SK-N-MC (cell line): ENCODE measurements at regions not wholly inside any gene's neighbourhood (a gene's known extent, or its start where the extent isn't known, plus 50 kb on each side); places are given as distances from the start of the nearest gene placed in this dataset.
"Not testable (repeated sequence)": the region's sequence is repeated elsewhere in the genome, so short reads cannot be mapped to it uniquely, and the experiment has no call there.

Experiments used
- DNase-seq: peaks from one replicate; pipeline ENCODE4 v3.0.0-alpha.2; 2011; ENCODE audit warnings: low read depth, low spot score
- H3K27ac ChIP-seq: fragments of 200-600 bp; sonication (generic); 2 replicates; pipeline ENCODE4 v1.5.1; 2016; ENCODE audit warnings: mixed run types
- H3K36me3 ChIP-seq: fragments of 200-600 bp; sonication (generic); 2 replicates; pipeline ENCODE4 v1.6.1; 2017; ENCODE audit warnings: antibody characterized with exemption, low read length, mixed read lengths; ENCODE audit not compliant: insufficient read depth
- H3K4me3 ChIP-seq: fragments of 200-600 bp; sonication (generic); 2 replicates; pipeline ENCODE4 v1.5.1; 2016
- H3K9ac ChIP-seq: fragments of 200-600 bp; sonication (generic); 2 replicates; pipeline ENCODE4 v1.8.0; 2017; ENCODE audit warnings: mixed run types, mixed read lengths; ENCODE audit not compliant: insufficient read length
- H3K9me3 ChIP-seq: fragments of 200-600 bp; sonication (generic); 2 replicates; pipeline ENCODE4 v1.6.1; 2017; ENCODE audit warnings: low read depth, mild to moderate bottlenecking, antibody characterized with exemption, low read length, moderate library complexity, mixed read lengths
- EZH2 ChIP-seq: fragments of 200-600 bp; sonication (generic); IDR thresholded peaks from one replicate; pipeline ENCODE4 v1.6.1; 2017; ENCODE audit warnings: antibody characterized with exemption
- FOXP2 ChIP-seq: optimal IDR thresholded peaks from 2 replicates; pipeline ENCODE3; 2011; ENCODE audit warnings: mild to moderate bottlenecking, moderate library complexity; ENCODE audit not compliant: insufficient read depth; ENCODE audit errors: extremely low read length, control extremely low read depth
- POLR2AphosphoS5 ChIP-seq: IDR thresholded peaks from 2 replicates; pipeline ENCODE4 v1.6.1; 2012; ENCODE audit warnings: mild to moderate bottlenecking, low read depth, low read length, borderline replicate concordance

- Histone ChIP-seq H3K27ac (no peak overlapping the region), H3K4me3 (no peak overlapping the region), H3K9ac (no peak overlapping the region), H3K9me3 (no peaks in the 10 kb centered on the region), H3K36me3 (no peaks in the 10 kb centered on the region)
- no peak for TF ChIP-seq POLR2AphosphoS5
- TF ChIP-seq FOXP2, result no peak
- no peak for TF ChIP-seq EZH2
- no peak for DNase-seq
These were observed 362.4 kb upstream of the LRRC3B start for GRCh38 chr3:26260139-26260538.

GRCh38 chr3:26264708-26265107, 357.9 kb upstream of the LRRC3B start:
- H3K9me3 ChIP-seq, result no peaks in the 10 kb centered on the region
- DNase-seq, result no peak
- H3K9ac ChIP-seq, result no peak overlapping the region

GRCh38 chr3:26271848-26272247, 350.7 kb upstream of the LRRC3B start:
- Histone ChIP-seq H3K4me3 (no peak overlapping the region), H3K36me3 (no peaks in the 10 kb centered on the region), H3K9ac (no peak overlapping the region), H3K27ac (no peak overlapping the region), H3K9me3 (no peaks in the 10 kb centered on the region)
- TF ChIP-seq EZH2 (no peak), POLR2AphosphoS5 (no peak), FOXP2 (no peak)
- no peak for DNase-seq

More at GRCh38 chr3:26264708-26265107, 357.9 kb upstream of the LRRC3B start:
- Histone ChIP-seq H3K4me3 (no peak overlapping the region), H3K36me3 (no peaks in the 10 kb centered on the region), H3K27ac (no peak overlapping the region)
- TF ChIP-seq EZH2, result no peak
- TF ChIP-seq POLR2AphosphoS5, result no peak
- no peak for TF ChIP-seq FOXP2

GRCh38 chr3:26273196-26273595, 349.4 kb upstream of the LRRC3B start:
- no peak for TF ChIP-seq POLR2AphosphoS5
- TF ChIP-seq EZH2, result no peak
- Histone ChIP-seq H3K4me3 (no peak overlapping the region), H3K9ac (no peak overlapping the region), H3K36me3 (no peaks in the 10 kb centered on the region), H3K27ac (no peak overlapping the region), H3K9me3 (no peaks in the 10 kb centered on the region)
- DNase-seq, result no peak

GRCh38 chr3:26279091-26279490, 343.5 kb upstream of the LRRC3B start:
- no peak for TF ChIP-seq POLR2AphosphoS5
- TF ChIP-seq EZH2, result no peak
- TF ChIP-seq FOXP2, result no peak
- no peak for DNase-seq
- Histone ChIP-seq H3K36me3 (no peaks in the 10 kb centered on the region), H3K9me3 (no peaks in the 10 kb centered on the region), H3K27ac (no peak overlapping the region), H3K4me3 (no peak overlapping the region), H3K9ac (no peak overlapping the region)

GRCh38 chr3:26280517-26280916, 342.1 kb upstream of the LRRC3B start:
- no peak overlapping the region for H3K9ac ChIP-seq
- no peaks in the 10 kb centered on the region for H3K9me3 ChIP-seq
- no peak for DNase-seq
- no peak overlapping the region for H3K27ac ChIP-seq
- H3K4me3 ChIP-seq, result no peak overlapping the region
- TF ChIP-seq POLR2AphosphoS5, result no peak
- no peak for TF ChIP-seq FOXP2
- no peak for TF ChIP-seq EZH2
- H3K36me3 ChIP-seq, result no peaks in the 10 kb centered on the region

GRCh38 chr3:26281284-26281985, 341.1 kb upstream of the LRRC3B start:
- Histone ChIP-seq H3K4me3 (no peak overlapping the region), H3K27ac (no peak overlapping the region), H3K9me3 (no peaks in the 10 kb centered on the region), H3K36me3 (no peaks in the 10 kb centered on the region), H3K9ac (no peak overlapping the region)
- no peak for DNase-seq
- TF ChIP-seq FOXP2 (no peak), POLR2AphosphoS5 (no peak), EZH2 (no peak)

GRCh38 chr3:26284503-26284902, 338.1 kb upstream of the LRRC3B start:
- not testable (repeated sequence) for DNase-seq, H3K9me3 ChIP-seq, H3K36me3 ChIP-seq, H3K9ac ChIP-seq, H3K27ac ChIP-seq, H3K4me3 ChIP-seq

- no peaks in the 10 kb centered on the region for H3K36me3 ChIP-seq
- no peak overlapping the region for H3K9ac ChIP-seq
- H3K4me3 ChIP-seq, result no peak overlapping the region
- H3K9me3 ChIP-seq, result no peaks in the 10 kb centered on the region
- no peak for DNase-seq
- no peak for TF ChIP-seq EZH2
- no peak for TF ChIP-seq POLR2AphosphoS5
- no peak for TF ChIP-seq FOXP2
- H3K27ac ChIP-seq, result no peak overlapping the region
These were observed 330.7 kb upstream of the LRRC3B start for GRCh38 chr3:26291840-26292239.
